ENCODE measurements at regions not wholly inside any gene's neighbourhood (a gene's known extent, or its start where the extent isn't known, plus 50 kb on each side); places are given as distances from the start of the nearest gene placed in this dataset.

- Histone ChIP-seq H2BK15ac (ENCODE audit: low read length) (no peak overlapping the region), H3K14ac (ENCODE audit: insufficient read length) (no peak overlapping the region), H3K79me2 (ENCODE audit: control insufficient read depth in 1 of 2, insufficient read depth in 2 of 2, low read length in 2 of 2) (no peaks in the 10 kb centered on the region), H3K4ac (replicated peaks; ENCODE audit: insufficient read length, low read depth, low read length) (no peak overlapping the region), H3K18ac (ENCODE audit: extremely low read depth, low read length) (no peak overlapping the region), H4K20me1 (replicated peaks in 1 of 2; ENCODE audit: control insufficient read depth in 1 of 2, insufficient read depth in 2 of 2, low read length in 2 of 2) (no peaks in the 10 kb centered on the region), H4K5ac (ENCODE audit: insufficient read length, low read depth, low read length) (no peak overlapping the region), H2AFZ (ENCODE audit: low read length) (no peak overlapping the region), H3K4me3 (ENCODE audit: extremely low read depth in 1 of 4, insufficient read depth in 2 of 4, low read depth in 3 of 4, low read length in 4 of 4) (no peak overlapping the region), H4K8ac (ENCODE audit: extremely low read depth, insufficient read depth, low read length) (no peak overlapping the region), H2BK120ac (replicated peaks; ENCODE audit: low read depth, low read length) (no peak overlapping the region), H4K91ac (replicated peaks; ENCODE audit: insufficient read length, low read length) (no peak overlapping the region), H3K4me2 (ENCODE audit: insufficient read depth in 1 of 2, low read depth in 2 of 2, low read length in 2 of 2) (no peak overlapping the region), H3K9me3 (ENCODE audit: insufficient read depth in 2 of 2, low read depth in 1 of 2, low read length in 1 of 2) (no peaks in the 10 kb centered on the region), H3K27me3 (replicated peaks in 1 of 4; ENCODE audit: control insufficient read depth in 3 of 4, extremely low read depth in 1 of 4, insufficient read depth in 3 of 4, low read length in 3 of 4) (no peaks in the 10 kb centered on the region), H2AK5ac (ENCODE audit: low read depth, low read length) (no peak overlapping the region), H3K79me1 (ENCODE audit: low read depth, low read length) (no peaks in the 10 kb centered on the region), H3K23ac (ENCODE audit: insufficient read length) (no peak overlapping the region), H2BK12ac (ENCODE audit: low read depth, low read length) (no peak overlapping the region), H2BK20ac (ENCODE audit: low read length) (no peak overlapping the region), H3K56ac (replicated peaks; ENCODE audit: insufficient read length, low read depth, low read length) (no peak overlapping the region), H3K27ac (ENCODE audit: low read depth, low read length) (no peak overlapping the region), H3K36me3 (ENCODE audit: control insufficient read depth in 2 of 4, insufficient read depth in 4 of 4, low read length in 3 of 4) (no peaks in the 10 kb centered on the region), H2BK5ac (ENCODE audit: low read depth, low read length) (no peak overlapping the region), H3K9ac (replicated peaks in 1 of 4; ENCODE audit: extremely low read depth in 1 of 4, low read depth in 3 of 4, low read length in 3 of 4) (no peak overlapping the region), H3K4me1 (replicated peaks in 1 of 4; ENCODE audit: control insufficient read depth in 3 of 4, insufficient read depth in 4 of 4, low read length in 3 of 4) (peaks cover 0 to 13% (median 8%) of the 10 kb centered on the region in 4 experiments; a peak in 5 of 7 replicates), H3K23me2 (ENCODE audit: low read depth, low read length) (no peaks in the 10 kb centered on the region)
- FAIRE-seq (no peak), DNase-seq (ENCODE audit: low read depth in 1 of 2, low spot score in 2 of 2) (no peak)
- ChIA-PET POLR2A (ENCODE audit: partially characterized antibody) (no interaction called here), CTCF (ENCODE audit: partially characterized antibody) (no interaction called here)
- 85% methylated on average over 4 of the region's 4 CpGs; no CpG with 5 or more reads in 1 of the 2 experiments for WGBS, 2 experiments (ENCODE audit: extremely low coverage in 1 of 2, insufficient coverage in 1 of 2, insufficient read length in 1 of 2, insufficient replicate concordance in 2 of 2, low coverage in 1 of 2, low lambda C conversion rate in 2 of 2, missing lambda C conversion rate in 1 of 2)
- TF ChIP-seq CHD1 (IDR thresholded peaks at IDR 0.05; ENCODE audit: low read depth, low read length) (no peak), EP300 (IDR thresholded peaks at IDR 0.05; ENCODE audit: borderline replicate concordance in 1 of 2, low read depth in 2 of 2, low read length in 2 of 2) (no peak), RFX5 (IDR thresholded peaks at IDR 0.05; ENCODE audit: borderline replicate concordance, low read depth, low read length) (no peak), CHD2 (IDR thresholded peaks at IDR 0.05; ENCODE audit: low read length) (no peak), HDAC6 (IDR thresholded peaks at IDR 0.05; ENCODE audit: low read depth, low read length) (no peak), POLR2AphosphoS5 (IDR thresholded peaks at IDR 0.05; ENCODE audit: low read depth, low read length) (no peak), BACH1 (IDR thresholded peaks at IDR 0.05; ENCODE audit: low read length) (no peak), TEAD4 (IDR thresholded peaks at IDR 0.05; ENCODE audit: low read depth, low read length) (no peak), CBX8 (IDR thresholded peaks at IDR 0.05; ENCODE audit: borderline replicate concordance, low read depth, low read length) (no peak), SUZ12 (IDR thresholded peaks at IDR 0.05; ENCODE audit: low read length) (no peak), E2F6 (IDR thresholded peaks at IDR 0.05) (no peak)
Observed at GRCh38 chr5:89847743-89848142, 561.8 kb downstream of the CETN3 start.
